ENCODE measurements at regions not wholly inside any gene's neighbourhood (a gene's known extent, or its start where the extent isn't known, plus 50 kb on each side); places are given as distances from the start of the nearest gene placed in this dataset.

DNA sequence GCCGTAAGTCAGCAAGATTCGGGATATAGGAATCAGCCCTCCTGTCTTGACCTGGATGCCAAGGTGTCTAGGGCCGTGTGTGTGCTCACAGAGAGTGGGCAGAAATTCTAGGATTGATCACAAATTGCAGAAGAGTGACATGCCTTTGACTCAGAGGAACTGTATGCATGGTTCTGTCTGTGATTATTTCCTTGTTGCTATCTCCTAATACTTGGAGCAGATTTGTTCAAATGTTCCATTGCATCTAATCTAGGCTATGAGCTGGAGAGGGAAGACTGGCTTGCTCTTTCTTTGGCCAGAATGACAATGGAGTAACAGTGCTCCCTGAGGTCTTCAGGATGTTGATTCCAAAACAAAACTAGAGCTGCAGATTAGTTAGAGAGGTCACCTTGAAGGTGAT lies 115.0 kb downstream of the EN1 start:
- H4K20me1 ChIP-seq (replicated peaks; ENCODE audit: control insufficient read depth, insufficient read depth, low read length): no peaks in the 10 kb centered on the region
- TF ChIP-seq RAD21 (CRISPR knock-in tag; conservative IDR thresholded peaks at IDR 0.05 in 1 of 2, IDR thresholded peaks at IDR 0.05 in 1 of 2): 0 out of 4 replicates have a peak, but pooled peaks of 1 of the 2 experiments have one; percentile 9
- TF ChIP-seq RBM25 (IDR thresholded peaks at IDR 0.05; ENCODE audit: low read depth, low read length, severe bottlenecking): no peak
- no peak for TF ChIP-seq KLF1 (tag; IDR thresholded peaks at IDR 0.05)
- no peak for TF ChIP-seq ZNF174 (CRISPR knock-in tag; IDR thresholded peaks at IDR 0.05)
- peak; percentile 80 for TF ChIP-seq ESRRA (IDR thresholded peaks at IDR 0.05; ENCODE audit: borderline replicate concordance, low read depth)
- no peak for TF ChIP-seq MGA (IDR thresholded peaks at IDR 0.05)
- TF ChIP-seq ZNF764 (CRISPR knock-in tag; IDR thresholded peaks at IDR 0.05; ENCODE audit: low read depth): no peak
- no peak for TF ChIP-seq ZNF512 (tag; IDR thresholded peaks at IDR 0.05)
- TF ChIP-seq ZNF79 (CRISPR knock-in tag; IDR thresholded peaks at IDR 0.05; ENCODE audit: low read depth): no peak
- no peak for TF ChIP-seq GABPB2 (CRISPR knock-in tag; conservative IDR thresholded peaks at IDR 0.05)
- WGBS (ENCODE audit: insufficient coverage, low coverage, missing lambda C conversion rate): 58% methylated on average over 3 of the region's 3 CpGs
- no peaks in the 10 kb centered on the region for H3K27me3 ChIP-seq (ENCODE audit: control insufficient read depth in 2 of 2, insufficient read depth in 2 of 2, low read length in 2 of 2)
- in situ Hi-C loops (cut with MboI): no loop called here
- no peaks in the 10 kb centered on the region for H3K79me2 ChIP-seq (ENCODE audit: control insufficient read depth, insufficient read depth, low read length)
- no peaks in the 10 kb centered on the region for H3K9me1 ChIP-seq (ENCODE audit: control insufficient read depth, insufficient read depth, low read length)
- H3K4me2 ChIP-seq (ENCODE audit: insufficient read depth, low read length): no peak overlapping the region
- peaks cover 0 to 11% of the 10 kb centered on the region in 2 experiments; a peak in 3 of 5 replicates for H3K4me1 ChIP-seq (replicated peaks in 1 of 2; ENCODE audit: control insufficient read depth in 2 of 2, insufficient read depth in 2 of 2, low read length in 2 of 2)
- ChIA-PET CTCF (ENCODE audit: low intra/inter-chr PET ratio) (no interaction called here), POLR2A (interaction anchor here (1.1 to 1.3 kb wide), 2 partner anchors 8 to 22 kb away, joined by 3 to 4 read pairs; no protein-coding TSS in a partner anchor)
- H3K4me3 ChIP-seq: no peak overlapping the region
- BruUV-seq (replicated peaks): no TSS peak
- no peak overlapping the region for H3K27ac ChIP-seq (ENCODE audit: extremely low read depth, low read depth, low read length)
- ATAC-seq (no peak), FAIRE-seq (no peak), DNase-seq (ENCODE audit: extremely low read depth in 1 of 4, low spot score in 3 of 4) (no peak)
- H3K9me3 ChIP-seq (replicated peaks; ENCODE audit: control insufficient read depth, insufficient read depth, low read depth, low read length): no peaks in the 10 kb centered on the region
- peak overlapping the region; percentile 40; the same call in 1 of the 2 replicates for H2AFZ ChIP-seq (ENCODE audit: low read depth, low read length)
- H3K36me3 ChIP-seq (ENCODE audit: control insufficient read depth, insufficient read depth, low read length): no peaks in the 10 kb centered on the region
- intact Hi-C loops (cut with micrococcal nuclease): no loop called here
- H3K9ac ChIP-seq (ENCODE audit: insufficient read depth in 1 of 2, low read depth in 2 of 2, low read length in 2 of 2): no peak overlapping the region

Data from K562 (cell line).